HCT116 (cell line): ENCODE measurements at regions not wholly inside any gene's neighbourhood (a gene's known extent, or its start where the extent isn't known, plus 50 kb on each side); places are given as distances from the start of the nearest gene placed in this dataset.
"Not testable (repeated sequence)": the region's sequence is repeated elsewhere in the genome, so short reads cannot be mapped to it uniquely, and the experiment has no call there.

Source experiments
- CEBPB ChIP-seq: IDR thresholded peaks from 2 replicates; pipeline ENCODE4 v1.6.1; 2012; ENCODE audit warnings: low read depth
- EZH2 ChIP-seq: fragments of 200-600 bp; sonication (generic); IDR thresholded peaks from 2 replicates; pipeline ENCODE4 v1.6.1; 2017; ENCODE audit warnings: antibody characterized with exemption, mixed run types
- JUND ChIP-seq: IDR thresholded peaks from 2 replicates; pipeline ENCODE4 v1.6.1; 2012
- POLR2A ChIP-seq: IDR thresholded peaks from 2 replicates; pipeline ENCODE4 v1.7.0; 2011; ENCODE audit warnings: borderline replicate concordance; ENCODE audit not compliant: insufficient read depth, insufficient read length; ENCODE audit errors: extremely low read depth
- POLR2AphosphoS5 ChIP-seq: IDR thresholded peaks from 2 replicates; pipeline ENCODE4 v1.6.1; 2011; ENCODE audit warnings: mild to moderate bottlenecking, low read depth, low read length, moderate library complexity
- SIN3A ChIP-seq: IDR thresholded peaks from 2 replicates; pipeline ENCODE4 v1.6.1; 2012; ENCODE audit warnings: low read depth
- YY1 ChIP-seq: IDR thresholded peaks from 2 replicates; pipeline ENCODE4 v1.6.1; 2011; ENCODE audit warnings: low read length, low read depth, moderate library complexity, mild to moderate bottlenecking; ENCODE audit not compliant: insufficient replicate concordance; ENCODE audit errors: extremely low read depth
- TF ChIP-seq, protein P1 (sequence below), 3 experiments: fragments of 200-600 bp in 1 of 3; sonication (generic) in 1 of 3; IDR thresholded peaks in 2 of 3; conservative IDR thresholded peaks in 1 of 3; 2 replicates each; pipeline ENCODE4 v1.5.1; 2012 to 2017; ENCODE audit warnings: low read depth in 2 of 3, low read length in 2 of 3, antibody characterized with exemption in 1 of 3, borderline replicate concordance in 1 of 3, control low read depth in 1 of 3, mild to moderate bottlenecking in 1 of 3, mixed read lengths in 1 of 3, mixed run types in 1 of 3, moderate library complexity in 1 of 3; ENCODE audit not compliant: insufficient read depth in 1 of 3
- TF ChIP-seq, protein P2 (sequence below): IDR thresholded peaks from 2 replicates; pipeline ENCODE4 v1.6.1; 2012; ENCODE audit warnings: low read depth

DNA sequence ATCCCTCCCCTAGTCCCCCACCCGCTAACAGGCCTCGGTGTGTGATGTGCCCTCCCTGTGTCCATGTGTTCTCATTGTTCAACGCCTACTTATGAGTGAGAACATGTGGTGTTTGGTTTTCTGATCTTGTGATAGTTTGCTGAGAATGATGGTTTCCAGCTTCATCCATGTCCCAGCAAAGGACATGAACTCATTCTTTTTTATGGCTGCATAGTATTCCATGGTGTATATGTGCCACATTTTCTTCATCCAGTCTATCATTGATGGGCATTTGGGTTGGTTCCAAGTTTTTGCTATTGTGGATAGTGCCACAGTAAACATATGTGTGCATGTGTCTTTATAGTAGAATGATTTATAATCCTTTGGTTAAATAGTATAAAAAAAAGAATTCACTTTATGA, 380.9 kb upstream of the ST8SIA4 start:
- TF ChIP-seq, protein P1, sequence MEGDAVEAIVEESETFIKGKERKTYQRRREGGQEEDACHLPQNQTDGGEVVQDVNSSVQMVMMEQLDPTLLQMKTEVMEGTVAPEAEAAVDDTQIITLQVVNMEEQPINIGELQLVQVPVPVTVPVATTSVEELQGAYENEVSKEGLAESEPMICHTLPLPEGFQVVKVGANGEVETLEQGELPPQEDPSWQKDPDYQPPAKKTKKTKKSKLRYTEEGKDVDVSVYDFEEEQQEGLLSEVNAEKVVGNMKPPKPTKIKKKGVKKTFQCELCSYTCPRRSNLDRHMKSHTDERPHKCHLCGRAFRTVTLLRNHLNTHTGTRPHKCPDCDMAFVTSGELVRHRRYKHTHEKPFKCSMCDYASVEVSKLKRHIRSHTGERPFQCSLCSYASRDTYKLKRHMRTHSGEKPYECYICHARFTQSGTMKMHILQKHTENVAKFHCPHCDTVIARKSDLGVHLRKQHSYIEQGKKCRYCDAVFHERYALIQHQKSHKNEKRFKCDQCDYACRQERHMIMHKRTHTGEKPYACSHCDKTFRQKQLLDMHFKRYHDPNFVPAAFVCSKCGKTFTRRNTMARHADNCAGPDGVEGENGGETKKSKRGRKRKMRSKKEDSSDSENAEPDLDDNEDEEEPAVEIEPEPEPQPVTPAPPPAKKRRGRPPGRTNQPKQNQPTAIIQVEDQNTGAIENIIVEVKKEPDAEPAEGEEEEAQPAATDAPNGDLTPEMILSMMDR (IDR thresholded peaks at IDR 0.05 in 2 of 3, conservative IDR thresholded peaks at IDR 0.05 in 1 of 3; ENCODE audit: borderline replicate concordance in 1 of 3, insufficient read depth in 1 of 3, low read depth in 2 of 3, low read length in 2 of 3): not testable (repeated sequence)
- not testable (repeated sequence) for TF ChIP-seq EZH2, POLR2A, CEBPB, POLR2AphosphoS5, YY1, SIN3A, JUND
- TF ChIP-seq, protein P2, sequence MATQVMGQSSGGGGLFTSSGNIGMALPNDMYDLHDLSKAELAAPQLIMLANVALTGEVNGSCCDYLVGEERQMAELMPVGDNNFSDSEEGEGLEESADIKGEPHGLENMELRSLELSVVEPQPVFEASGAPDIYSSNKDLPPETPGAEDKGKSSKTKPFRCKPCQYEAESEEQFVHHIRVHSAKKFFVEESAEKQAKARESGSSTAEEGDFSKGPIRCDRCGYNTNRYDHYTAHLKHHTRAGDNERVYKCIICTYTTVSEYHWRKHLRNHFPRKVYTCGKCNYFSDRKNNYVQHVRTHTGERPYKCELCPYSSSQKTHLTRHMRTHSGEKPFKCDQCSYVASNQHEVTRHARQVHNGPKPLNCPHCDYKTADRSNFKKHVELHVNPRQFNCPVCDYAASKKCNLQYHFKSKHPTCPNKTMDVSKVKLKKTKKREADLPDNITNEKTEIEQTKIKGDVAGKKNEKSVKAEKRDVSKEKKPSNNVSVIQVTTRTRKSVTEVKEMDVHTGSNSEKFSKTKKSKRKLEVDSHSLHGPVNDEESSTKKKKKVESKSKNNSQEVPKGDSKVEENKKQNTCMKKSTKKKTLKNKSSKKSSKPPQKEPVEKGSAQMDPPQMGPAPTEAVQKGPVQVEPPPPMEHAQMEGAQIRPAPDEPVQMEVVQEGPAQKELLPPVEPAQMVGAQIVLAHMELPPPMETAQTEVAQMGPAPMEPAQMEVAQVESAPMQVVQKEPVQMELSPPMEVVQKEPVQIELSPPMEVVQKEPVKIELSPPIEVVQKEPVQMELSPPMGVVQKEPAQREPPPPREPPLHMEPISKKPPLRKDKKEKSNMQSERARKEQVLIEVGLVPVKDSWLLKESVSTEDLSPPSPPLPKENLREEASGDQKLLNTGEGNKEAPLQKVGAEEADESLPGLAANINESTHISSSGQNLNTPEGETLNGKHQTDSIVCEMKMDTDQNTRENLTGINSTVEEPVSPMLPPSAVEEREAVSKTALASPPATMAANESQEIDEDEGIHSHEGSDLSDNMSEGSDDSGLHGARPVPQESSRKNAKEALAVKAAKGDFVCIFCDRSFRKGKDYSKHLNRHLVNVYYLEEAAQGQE: not testable (repeated sequence)
